ENCODE measurements at regions not wholly inside any gene's neighbourhood (a gene's known extent, or its start where the extent isn't known, plus 50 kb on each side); places are given as distances from the start of the nearest gene placed in this dataset.
"Not testable (repeated sequence)": the region's sequence is repeated elsewhere in the genome, so short reads cannot be mapped to it uniquely, and the experiment has no call there.

- no peak overlapping the region for H3K4me2 ChIP-seq
- no peak overlapping the region for H3K27ac ChIP-seq
- no peak overlapping the region for H3K9ac ChIP-seq
- no peaks in the 10 kb centered on the region for H3K36me3 ChIP-seq
- no peaks in the 10 kb centered on the region for H4K20me1 ChIP-seq
- H3K9me3 ChIP-seq (replicated peaks in 1 of 11) = peaks cover 0 to 10% (median 5%) of the 10 kb centered on the region in 11 experiments; a peak in 13 of 22 replicates
- no peaks in the 10 kb centered on the region for H3K4me1 ChIP-seq
- TF ChIP-seq Cebpa-rat (IDR thresholded peaks at IDR 0.05) = no peak
- no peak overlapping the region for H3K4me3 ChIP-seq
- peaks cover 47 to 89% (median 72%) of the 10 kb centered on the region in 11 experiments for H3K27me3 ChIP-seq
Measured at GRCh38 chrX:42290608-42291007, 367.3 kb upstream of the CASK start.

- Histone ChIP-seq H4K20me1 (no peaks in the 10 kb centered on the region), H3K27ac (no peak overlapping the region), H3K4me1 (no peaks in the 10 kb centered on the region), H3K36me3 (no peaks in the 10 kb centered on the region), H3K27me3 (peaks cover 38 to 81% (median 64%) of the 10 kb centered on the region in 11 experiments), H3K9ac (no peak overlapping the region), H3K9me3 (replicated peaks in 1 of 11) (peaks cover 0 to 11% (median 6%) of the 10 kb centered on the region in 11 experiments; a peak in 13 of 22 replicates), H3K4me2 (no peak overlapping the region), H3K4me3 (no peak overlapping the region)
- no peak for TF ChIP-seq Cebpa-rat (IDR thresholded peaks at IDR 0.05)
Measured at GRCh38 chrX:42289492-42290385, 366.4 kb upstream of the CASK start.

DNA sequence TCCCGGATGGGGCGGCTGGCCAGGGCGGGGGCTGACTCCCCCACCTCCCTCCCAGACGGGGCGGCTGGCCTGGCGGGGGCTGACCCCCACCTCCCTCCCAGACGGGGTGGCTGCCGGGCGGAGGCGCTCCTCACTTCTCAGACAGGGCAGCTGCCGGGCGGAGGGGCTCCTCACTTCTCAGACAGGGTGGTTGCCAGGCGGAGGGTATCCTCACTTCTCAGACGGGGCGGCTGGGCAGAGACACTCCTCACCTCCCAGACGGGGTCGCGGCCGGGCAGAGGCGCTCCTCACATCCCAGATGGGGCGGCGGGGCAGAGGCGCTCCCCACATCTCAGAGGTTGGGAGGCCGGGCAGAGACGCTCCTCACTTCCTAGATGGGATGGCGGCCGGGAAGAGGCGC, 362.3 kb upstream of the CASK start:
- H3K4me3 ChIP-seq, H3K4me1 ChIP-seq, H3K9ac ChIP-seq: not testable (repeated sequence)

GRCh38 chrX:42276982-42277690, 353.8 kb upstream of the CASK start:
- TF ChIP-seq Cebpa-rat (IDR thresholded peaks at IDR 0.05) = no peak

More for the DNA sequence above, 362.3 kb upstream of the CASK start:
- not testable (repeated sequence) for H3K36me3 ChIP-seq, H4K20me1 ChIP-seq, H3K27ac ChIP-seq, H3K4me2 ChIP-seq
- Histone ChIP-seq H3K9me3 (replicated peaks in 1 of 11) (peaks cover 0 to 11% (median 6%) of the 10 kb centered on the region in 11 experiments; a peak in 13 of 22 replicates), H3K27me3 (peaks cover 44 to 79% (median 60%) of the 10 kb centered on the region in 11 experiments)

GRCh38 chrX:42274151-42274550, 350.8 kb upstream of the CASK start:
- TF ChIP-seq Cebpa-rat (IDR thresholded peaks at IDR 0.05) = no peak
- Histone ChIP-seq H3K27me3 (peaks cover 75 to 100% (median 92%) of the 10 kb centered on the region in 11 experiments), H4K20me1 (peaks cover 0 to 4% (median 0%) of the 10 kb centered on the region in 11 experiments; a peak in 1 of 22 replicates), H3K4me2 (no peak overlapping the region), H3K27ac (no peak overlapping the region), H3K4me3 (no peak overlapping the region), H3K9me3 (replicated peaks in 1 of 11) (no peaks in the 10 kb centered on the region; a peak in 2 of 22 replicates), H3K4me1 (no peaks in the 10 kb centered on the region), H3K36me3 (no peaks in the 10 kb centered on the region), H3K9ac (no peak overlapping the region)

More at GRCh38 chrX:42276982-42277690, 353.8 kb upstream of the CASK start:
- Histone ChIP-seq H3K4me2 (no peak overlapping the region), H3K36me3 (no peaks in the 10 kb centered on the region), H3K27ac (no peak overlapping the region), H3K27me3 (peaks cover 82 to 100% (median 95%) of the 10 kb centered on the region in 11 experiments), H4K20me1 (peaks cover 0 to 4% (median 0%) of the 10 kb centered on the region in 11 experiments; a peak in 1 of 22 replicates), H3K9ac (no peak overlapping the region), H3K4me1 (no peaks in the 10 kb centered on the region), H3K9me3 (replicated peaks in 1 of 11) (no peaks in the 10 kb centered on the region; a peak in 2 of 22 replicates), H3K4me3 (no peak overlapping the region)

DNA sequence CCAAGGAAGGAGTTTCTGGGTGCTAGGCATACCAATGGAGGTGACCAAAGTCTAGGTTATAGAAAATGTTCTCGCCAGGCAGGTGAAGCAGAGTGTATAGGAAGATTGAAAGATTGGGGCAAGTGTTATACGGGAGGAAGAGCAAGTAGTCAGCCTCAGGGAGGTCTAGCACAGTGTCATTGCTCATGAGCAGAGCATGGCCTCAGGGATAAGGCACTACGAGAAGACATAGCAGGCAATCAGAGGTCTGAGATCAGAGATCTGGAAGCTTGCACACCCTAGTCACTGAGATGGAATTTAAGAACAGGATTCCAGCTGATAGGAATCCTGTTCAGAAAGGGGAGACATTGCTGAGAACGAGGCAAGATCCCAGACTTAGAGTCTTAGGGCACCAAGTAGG, 350.0 kb upstream of the CASK start:
- no peak for TF ChIP-seq Cebpa-rat (IDR thresholded peaks at IDR 0.05)
- H3K4me3 ChIP-seq = no peak overlapping the region
- no peaks in the 10 kb centered on the region; a peak in 2 of 22 replicates for H3K9me3 ChIP-seq (replicated peaks in 1 of 11)
- peaks cover 75 to 100% (median 92%) of the 10 kb centered on the region in 11 experiments for H3K27me3 ChIP-seq
- H3K27ac ChIP-seq = no peak overlapping the region
- no peaks in the 10 kb centered on the region for H3K4me1 ChIP-seq
- H3K4me2 ChIP-seq = no peak overlapping the region
- no peak overlapping the region for H3K9ac ChIP-seq
- no peaks in the 10 kb centered on the region for H3K36me3 ChIP-seq
- peaks cover 0 to 4% (median 0%) of the 10 kb centered on the region in 11 experiments; a peak in 1 of 22 replicates for H4K20me1 ChIP-seq

GRCh38 chrX:42269186-42269585, 345.8 kb upstream of the CASK start:
- no peaks in the 10 kb centered on the region for H3K4me1 ChIP-seq
- no peaks in the 10 kb centered on the region; a peak in 1 of 22 replicates for H3K9me3 ChIP-seq (replicated peaks in 1 of 11)
- no peaks in the 10 kb centered on the region for H3K36me3 ChIP-seq
- H3K27me3 ChIP-seq = peaks cover 69 to 96% (median 89%) of the 10 kb centered on the region in 11 experiments
- no peak overlapping the region for H3K9ac ChIP-seq
- no peaks in the 10 kb centered on the region for H4K20me1 ChIP-seq
- no peak for TF ChIP-seq Cebpa-rat (IDR thresholded peaks at IDR 0.05)
- H3K4me3 ChIP-seq = no peak overlapping the region
- H3K27ac ChIP-seq = no peak overlapping the region
- H3K4me2 ChIP-seq = no peak overlapping the region

DNA sequence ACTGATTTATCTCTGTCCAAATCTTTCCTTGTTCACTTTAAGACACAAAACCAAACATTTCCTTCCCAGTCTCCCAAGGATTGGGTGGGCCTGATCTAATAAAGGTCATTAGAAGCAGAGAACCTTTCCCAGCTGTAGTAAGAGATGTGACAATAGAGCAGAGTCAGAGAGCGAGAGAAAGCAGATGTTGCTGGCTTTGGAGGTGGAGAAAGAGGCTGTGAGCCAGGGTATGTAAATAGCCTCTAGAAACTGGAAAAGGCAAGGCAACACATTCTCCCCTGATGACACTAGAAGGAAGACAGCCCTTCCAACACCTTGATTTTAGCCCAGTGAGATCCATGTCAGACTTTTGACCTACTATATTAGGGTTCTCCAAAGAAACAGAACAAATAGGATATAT, 337.5 kb upstream of the CASK start:
- Histone ChIP-seq H3K4me3 (no peak overlapping the region), H3K27me3 (peaks cover 89 to 100% (median 98%) of the 10 kb centered on the region in 11 experiments), H3K9ac (no peak overlapping the region), H3K4me2 (no peak overlapping the region), H3K4me1 (no peaks in the 10 kb centered on the region), H3K9me3 (replicated peaks in 1 of 11) (peaks cover 8 to 36% (median 17%) of the 10 kb centered on the region in 11 experiments; a peak in 20 of 22 replicates), H4K20me1 (no peaks in the 10 kb centered on the region), H3K27ac (no peak overlapping the region), H3K36me3 (no peaks in the 10 kb centered on the region)
- no peak for TF ChIP-seq Cebpa-rat (IDR thresholded peaks at IDR 0.05)

DNA sequence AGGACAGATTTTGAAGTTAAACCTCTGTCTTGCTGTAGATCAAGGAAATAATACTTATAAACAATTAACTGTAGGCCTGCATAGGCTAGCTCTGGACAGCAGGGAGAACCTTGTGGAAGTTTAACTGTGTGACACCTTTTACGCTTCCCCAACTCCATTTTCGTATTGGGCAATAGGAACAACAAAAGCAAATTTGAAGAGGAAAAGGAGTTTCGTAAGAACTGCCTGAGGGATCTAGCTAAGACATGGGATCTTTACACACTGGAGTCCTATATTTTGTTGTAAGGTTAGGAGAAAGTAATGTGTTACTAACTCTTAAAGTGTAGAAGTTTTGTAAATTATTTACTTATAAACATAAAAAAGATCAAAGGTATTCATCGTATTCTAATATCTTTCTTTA, 324.9 kb upstream of the CASK start:
- H3K27ac ChIP-seq = no peak overlapping the region
- H3K9me3 ChIP-seq (replicated peaks in 1 of 11) = no peaks in the 10 kb centered on the region
- H3K9ac ChIP-seq = no peak overlapping the region
- no peaks in the 10 kb centered on the region for H3K4me1 ChIP-seq
- H3K4me2 ChIP-seq = no peak overlapping the region
- no peaks in the 10 kb centered on the region for H4K20me1 ChIP-seq
- H3K27me3 ChIP-seq = peaks cover 91 to 100% (median 99%) of the 10 kb centered on the region in 11 experiments
- no peaks in the 10 kb centered on the region for H3K36me3 ChIP-seq
- H3K4me3 ChIP-seq = no peak overlapping the region
- no peak for TF ChIP-seq Cebpa-rat (IDR thresholded peaks at IDR 0.05)

Measured in BLaER1 treated with 17β-estradiol and CSF1 and Interleukin-3, amounts not matched to agents 10 nM and 100 nM (cell line).